HT-29 (cell line): ENCODE measurements at regions not wholly inside any gene's neighbourhood (a gene's known extent, or its start where the extent isn't known, plus 50 kb on each side); places are given as distances from the start of the nearest gene placed in this dataset.

Source experiments
- small RNA-seq: library from RNA; depleted of rRNA; stranded (forward); fragments of <200 nt; gene quantifications from one replicate; pipeline ENCODE3, GENCODE V24; 2014

Small RNAs in the stretch of these regions (small RNA-seq; reads per million reads assigned to genes)
- 1.4 reads per million, percentile 50 among the genes with 10 or more reads in this experiment for gene RF00012
